ENCODE measurements at regions not wholly inside any gene's neighbourhood (a gene's known extent, or its start where the extent isn't known, plus 50 kb on each side); places are given as distances from the start of the nearest gene placed in this dataset.

- Histone ChIP-seq H3K27ac (no peak overlapping the region), H3K79me2 (ENCODE audit: low read depth) (no peaks in the 10 kb centered on the region), H3K9ac (no peak overlapping the region), H3K4me3 (no peak overlapping the region), H3K4me1 (no peaks in the 10 kb centered on the region), H2AFZ (replicated peaks) (no peak overlapping the region), H4K20me1 (ENCODE audit: low read depth) (no peaks in the 10 kb centered on the region), H3F3A (ENCODE audit: low read depth) (no peaks in the 10 kb centered on the region), H3K27me3 (no peaks in the 10 kb centered on the region), H3K36me3 (no peaks in the 10 kb centered on the region), H3K9me3 (ENCODE audit: low read depth) (no peaks in the 10 kb centered on the region), H3K4me2 (no peak overlapping the region)
- Mint-ChIP-seq H3K9me3 (peaks cover 5% of the 10 kb centered on the region), H3K4me3 (no peak overlapping the region), H3K36me3 (no peaks in the 10 kb centered on the region), H3K4me1 (no peaks in the 10 kb centered on the region), H3K27me3 (ENCODE audit: insufficient read depth, low read depth) (no peaks in the 10 kb centered on the region), H3K27ac (no peak overlapping the region)
- no peak for TF ChIP-seq CTCF (IDR thresholded peaks at IDR 0.05)
- TF ChIP-seq EZH2phosphoT487 (IDR thresholded peaks at IDR 0.05), result no peak
- TF ChIP-seq EZH2 (IDR thresholded peaks at IDR 0.05), result no peak
- no peak for DNase-seq (ENCODE audit: low spot score)
These were observed 516.0 kb upstream of the IL12A start for GRCh38 chr3:159472611-159473010.

GRCh38 chr3:159473206-159473605 lies 515.4 kb upstream of the IL12A start:
- H3K4me2 ChIP-seq, result no peak overlapping the region
- H3K9me3 ChIP-seq (ENCODE audit: low read depth), result no peaks in the 10 kb centered on the region
- no peaks in the 10 kb centered on the region for H3K36me3 ChIP-seq
- no peak overlapping the region for H3K9ac ChIP-seq
- H3F3A ChIP-seq (ENCODE audit: low read depth), result no peaks in the 10 kb centered on the region
- Mint-ChIP-seq H3K27ac (no peak overlapping the region), H3K27me3 (ENCODE audit: insufficient read depth, low read depth) (no peaks in the 10 kb centered on the region), H3K4me1 (no peaks in the 10 kb centered on the region), H3K36me3 (no peaks in the 10 kb centered on the region), H3K4me3 (no peak overlapping the region), H3K9me3 (peaks cover 6% of the 10 kb centered on the region)
- TF ChIP-seq EZH2 (IDR thresholded peaks at IDR 0.05) (no peak), EZH2phosphoT487 (IDR thresholded peaks at IDR 0.05) (no peak), CTCF (IDR thresholded peaks at IDR 0.05) (no peak)
- H3K27me3 ChIP-seq, result no peaks in the 10 kb centered on the region
- H3K4me1 ChIP-seq, result no peaks in the 10 kb centered on the region
- H3K79me2 ChIP-seq (ENCODE audit: low read depth), result no peaks in the 10 kb centered on the region
- DNase-seq (ENCODE audit: low spot score), result no peak
- no peak overlapping the region for H3K27ac ChIP-seq
- no peaks in the 10 kb centered on the region for H4K20me1 ChIP-seq (ENCODE audit: low read depth)
- no peak overlapping the region for H3K4me3 ChIP-seq
- H2AFZ ChIP-seq (replicated peaks), result no peak overlapping the region

- no peaks in the 10 kb centered on the region for H3K9me3 ChIP-seq (ENCODE audit: low read depth)
These were observed 508.6 kb upstream of the IL12A start for GRCh38 chr3:159480046-159480445.

More at GRCh38 chr3:159480046-159480445, 508.6 kb upstream of the IL12A start:
- Histone ChIP-seq H2AFZ (replicated peaks) (no peak overlapping the region), H3K36me3 (no peaks in the 10 kb centered on the region), H3K27me3 (no peaks in the 10 kb centered on the region), H3K27ac (no peak overlapping the region), H3K4me3 (no peak overlapping the region), H3K9ac (no peak overlapping the region), H3K4me2 (no peak overlapping the region), H3K79me2 (ENCODE audit: low read depth) (no peaks in the 10 kb centered on the region), H4K20me1 (ENCODE audit: low read depth) (no peaks in the 10 kb centered on the region), H3K4me1 (no peaks in the 10 kb centered on the region), H3F3A (ENCODE audit: low read depth) (no peaks in the 10 kb centered on the region)
- Mint-ChIP-seq H3K9me3 (peaks cover 8% of the 10 kb centered on the region), H3K4me3 (no peak overlapping the region), H3K27ac (no peak overlapping the region), H3K36me3 (no peaks in the 10 kb centered on the region), H3K4me1 (peaks cover 3% of the 10 kb centered on the region), H3K27me3 (ENCODE audit: insufficient read depth, low read depth) (no peaks in the 10 kb centered on the region)
- no peak for DNase-seq (ENCODE audit: low spot score)
- TF ChIP-seq EZH2phosphoT487 (IDR thresholded peaks at IDR 0.05), result no peak
- no peak for TF ChIP-seq EZH2 (IDR thresholded peaks at IDR 0.05)
- no peak for TF ChIP-seq CTCF (IDR thresholded peaks at IDR 0.05)
